NT2/D1 (cell line): ENCODE measurements at regions not wholly inside any gene's neighbourhood (a gene's known extent, or its start where the extent isn't known, plus 50 kb on each side); places are given as distances from the start of the nearest gene placed in this dataset.

Experiments used
- DNase-seq: peaks from one replicate; pipeline ENCODE4 v3.0.0-alpha.2; 2011; ENCODE audit warnings: low read depth, low spot score
- H3K27me3 ChIP-seq: 2 replicates; pipeline ENCODE4 v1.6.0; 2011; ENCODE audit warnings: mild to moderate bottlenecking; ENCODE audit not compliant: insufficient read length, insufficient read depth
- H3K36me3 ChIP-seq: 2 replicates; pipeline ENCODE4 v1.6.1; 2011; ENCODE audit warnings: mild to moderate bottlenecking, low read length, mixed read lengths; ENCODE audit not compliant: insufficient read depth, insufficient read length
- H3K4me1 ChIP-seq: 2 replicates; pipeline ENCODE4 v1.5.1; 2011; ENCODE audit not compliant: insufficient read depth, insufficient read length
- H3K4me3 ChIP-seq: 2 replicates; pipeline ENCODE4 v1.5.1; 2011; ENCODE audit warnings: low read depth; ENCODE audit not compliant: insufficient read length
- H3K9ac ChIP-seq: 2 replicates; pipeline ENCODE4 v1.6.0; 2011; ENCODE audit warnings: low read depth; ENCODE audit not compliant: insufficient read length
- H3K9me3 ChIP-seq: 2 replicates; pipeline ENCODE4 v1.5.1; 2011; ENCODE audit warnings: mild to moderate bottlenecking, low read length; ENCODE audit not compliant: insufficient read depth
- SUZ12 ChIP-seq: IDR thresholded peaks from 2 replicates; pipeline ENCODE4 v1.6.1; 2011; ENCODE audit not compliant: insufficient read length, insufficient read depth; ENCODE audit errors: extremely low read depth
- YY1 ChIP-seq: IDR thresholded peaks from 2 replicates; pipeline ENCODE4 v1.6.1; 2011; ENCODE audit not compliant: insufficient read length, insufficient read depth
- ZNF274 ChIP-seq: IDR thresholded peaks from 2 replicates; pipeline ENCODE4 v1.6.1; 2011; ENCODE audit warnings: mild to moderate bottlenecking, low read depth, low read length

- H3K36me3 ChIP-seq = no peaks in the 10 kb centered on the region
- no peak for DNase-seq
- no peak for TF ChIP-seq SUZ12
- TF ChIP-seq YY1 = no peak
- TF ChIP-seq ZNF274 = no peak
- H3K4me3 ChIP-seq = no peak overlapping the region
- H3K9ac ChIP-seq = no peak overlapping the region
- H3K9me3 ChIP-seq = no peaks in the 10 kb centered on the region
- H3K4me1 ChIP-seq = peaks cover 11% of the 10 kb centered on the region
- H3K27me3 ChIP-seq = no peaks in the 10 kb centered on the region
Observed at GRCh38 chr11:70628176-70628854, 230.0 kb downstream of the CTTN start.

GRCh38 chr11:70628855-70629844 lies 230.8 kb downstream of the CTTN start:
- Histone ChIP-seq H3K27me3 (no peaks in the 10 kb centered on the region), H3K4me1 (peaks cover 12% of the 10 kb centered on the region), H3K9me3 (no peaks in the 10 kb centered on the region), H3K9ac (no peak overlapping the region), H3K4me3 (no peak overlapping the region), H3K36me3 (no peaks in the 10 kb centered on the region)
- TF ChIP-seq SUZ12 (no peak), YY1 (no peak), ZNF274 (no peak)
- DNase-seq = no peak

- H3K9me3 ChIP-seq = no peaks in the 10 kb centered on the region
- peaks cover 12% of the 10 kb centered on the region for H3K4me1 ChIP-seq
- no peak for DNase-seq
- no peak overlapping the region for H3K9ac ChIP-seq
- H3K36me3 ChIP-seq = no peaks in the 10 kb centered on the region
- TF ChIP-seq SUZ12 (no peak), ZNF274 (no peak), YY1 (no peak)
- H3K27me3 ChIP-seq = no peaks in the 10 kb centered on the region
- H3K4me3 ChIP-seq = no peak overlapping the region
Observed at GRCh38 chr11:70630068-70630467, 231.7 kb downstream of the CTTN start.

GRCh38 chr11:70630816-70631623 lies 232.7 kb downstream of the CTTN start:
- TF ChIP-seq ZNF274 = no peak
- no peak for TF ChIP-seq SUZ12
- no peak for TF ChIP-seq YY1
- H3K27me3 ChIP-seq = no peaks in the 10 kb centered on the region
- no peak for DNase-seq
- no peak overlapping the region for H3K9ac ChIP-seq
- H3K4me3 ChIP-seq = no peak overlapping the region
- no peaks in the 10 kb centered on the region for H3K36me3 ChIP-seq
- peaks cover 8% of the 10 kb centered on the region for H3K4me1 ChIP-seq
- H3K9me3 ChIP-seq = no peaks in the 10 kb centered on the region

GRCh38 chr11:70631624-70632047 lies 233.3 kb downstream of the CTTN start:
- DNase-seq = no peak
- H3K9ac ChIP-seq = no peak overlapping the region
- peaks cover 8% of the 10 kb centered on the region for H3K4me1 ChIP-seq
- H3K9me3 ChIP-seq = no peaks in the 10 kb centered on the region
- no peak overlapping the region for H3K4me3 ChIP-seq
- TF ChIP-seq YY1 (no peak), SUZ12 (no peak), ZNF274 (no peak)
- H3K36me3 ChIP-seq = no peaks in the 10 kb centered on the region
- no peaks in the 10 kb centered on the region for H3K27me3 ChIP-seq

- no peaks in the 10 kb centered on the region for H3K9me3 ChIP-seq
- no peak for DNase-seq
- H3K4me3 ChIP-seq = no peak overlapping the region
- H3K4me1 ChIP-seq = peaks cover 8% of the 10 kb centered on the region
- no peaks in the 10 kb centered on the region for H3K27me3 ChIP-seq
- no peaks in the 10 kb centered on the region for H3K36me3 ChIP-seq
- TF ChIP-seq YY1 = no peak
- TF ChIP-seq ZNF274 = no peak
- TF ChIP-seq SUZ12 = no peak
- H3K9ac ChIP-seq = no peak overlapping the region
Observed at GRCh38 chr11:70633610-70634009, 235.3 kb downstream of the CTTN start.
